ENCODE measurements at regions not wholly inside any gene's neighbourhood (a gene's known extent, or its start where the extent isn't known, plus 50 kb on each side); places are given as distances from the start of the nearest gene placed in this dataset.

DNA sequence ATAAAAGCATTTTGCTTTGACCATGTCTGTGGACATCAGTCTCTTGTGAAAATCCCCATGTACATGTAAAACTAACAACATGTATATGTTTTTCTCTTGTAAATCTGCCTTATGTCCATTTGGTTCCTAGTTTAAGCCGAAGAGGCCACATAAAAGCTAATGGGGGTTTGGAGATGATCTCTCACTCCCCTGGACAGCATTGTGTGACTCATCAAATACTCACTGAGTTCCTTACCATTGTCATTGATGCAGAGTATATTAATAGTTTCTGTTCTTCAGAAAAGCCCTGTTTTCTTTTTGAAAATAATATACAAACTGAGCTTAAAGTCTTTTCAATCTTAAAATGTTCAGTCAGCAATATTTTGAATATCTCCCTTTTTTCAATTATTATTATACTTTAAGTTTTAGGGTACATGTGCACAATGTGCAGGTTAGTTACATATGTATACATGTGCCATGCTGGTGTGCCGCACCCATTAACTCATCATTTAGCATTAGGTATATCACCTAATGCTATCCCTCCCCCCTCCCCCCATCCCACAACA is 536.7 kb upstream of the HTR2A start:
- DNase-seq (ENCODE audit: low spot score) = peak; percentile 14

DNA sequence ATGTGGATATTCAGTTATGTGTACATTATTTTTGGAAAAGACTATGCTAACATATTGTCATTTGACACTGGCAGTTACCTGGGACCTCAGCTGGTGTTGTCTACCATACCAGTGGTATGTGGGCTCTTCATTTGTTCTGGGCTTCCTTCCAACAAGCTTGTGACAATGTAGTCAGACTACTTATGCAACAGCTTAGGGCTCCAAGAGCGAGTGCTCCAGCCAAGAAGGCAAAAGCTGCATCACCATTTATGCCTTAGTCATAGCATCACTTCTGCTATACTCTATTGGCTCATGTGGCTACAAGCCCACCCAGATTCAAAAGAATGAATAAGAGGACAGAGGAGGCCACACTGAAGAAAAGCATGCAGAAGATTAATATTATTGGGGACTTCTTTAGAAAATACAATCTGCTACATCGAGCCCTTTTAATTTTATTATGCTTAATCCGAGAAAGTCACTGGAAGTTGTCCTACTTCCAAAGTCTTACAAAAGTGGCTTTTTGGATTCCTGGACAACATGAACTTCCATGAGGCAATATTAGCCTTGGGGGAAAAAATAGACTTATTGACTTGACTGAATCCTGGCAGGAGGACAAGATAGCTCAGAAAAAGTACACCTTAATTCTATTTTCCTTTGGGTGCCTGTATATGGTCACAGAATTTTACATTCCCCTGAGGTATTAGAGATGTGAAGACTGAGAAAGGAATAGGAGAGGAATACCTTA is 529.4 kb upstream of the HTR2A start:
- DNase-seq (ENCODE audit: low spot score) = peak; percentile 67

- no peak for DNase-seq (ENCODE audit: low spot score)
These were observed 524.7 kb upstream of the HTR2A start for GRCh38 chr13:47421525-47421924.

DNA sequence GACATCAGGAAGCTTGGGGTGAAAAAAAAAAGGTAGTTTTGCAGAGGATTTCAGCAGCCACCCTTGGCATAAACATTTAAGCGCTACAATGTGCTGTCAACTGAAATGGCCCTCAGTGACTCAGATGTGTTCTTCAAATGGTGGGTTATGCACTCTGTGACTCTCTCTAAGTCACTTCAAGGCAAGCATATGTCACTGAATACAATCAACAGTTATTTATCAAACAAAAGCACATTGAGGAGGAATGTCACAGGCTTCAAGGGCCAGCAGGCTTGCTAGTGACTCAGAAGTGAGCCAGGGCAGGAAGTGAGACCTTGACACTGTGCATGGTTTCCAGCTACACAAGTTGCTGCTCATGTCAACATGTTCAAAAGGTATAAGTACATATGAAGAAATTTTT is 523.7 kb upstream of the HTR2A start:
- peak; percentile 86 for DNase-seq (ENCODE audit: low spot score)

- no peak for DNase-seq (ENCODE audit: low spot score)
These were observed 523.2 kb upstream of the HTR2A start for GRCh38 chr13:47420020-47420419.

DNA sequence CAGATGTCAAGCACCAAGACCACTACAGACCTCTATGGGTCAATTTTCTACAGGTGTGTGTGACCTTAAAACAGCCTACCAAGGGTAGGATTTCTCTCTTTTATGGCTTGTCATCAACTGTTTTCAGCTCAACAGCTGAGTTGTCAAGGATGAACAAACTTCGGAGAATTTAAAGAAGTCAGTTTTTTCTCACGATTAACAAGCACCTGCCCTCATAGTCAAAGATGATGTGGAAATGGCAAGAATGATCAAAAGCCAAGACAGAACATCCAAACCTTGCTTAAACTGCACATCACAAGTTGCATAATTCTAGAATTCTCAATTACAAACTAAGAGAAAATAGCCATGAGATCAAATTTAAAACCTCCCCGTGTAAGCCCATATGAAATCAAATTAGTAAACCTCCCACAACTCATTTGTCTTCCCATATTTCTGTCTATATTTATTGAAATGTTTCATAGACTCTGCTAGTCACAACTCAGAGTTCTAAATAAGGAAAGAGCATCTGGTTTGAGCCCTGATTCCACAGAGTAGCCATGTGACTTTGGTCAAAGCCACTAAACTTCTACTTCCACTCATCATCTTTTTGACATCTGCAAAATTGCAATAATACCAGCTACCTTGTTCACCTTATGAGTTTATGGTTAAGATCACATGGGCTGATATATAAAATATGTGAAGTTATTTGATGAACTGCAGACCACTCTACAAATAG is 521.5 kb upstream of the HTR2A start:
- DNase-seq (ENCODE audit: low spot score) = no peak

DNA sequence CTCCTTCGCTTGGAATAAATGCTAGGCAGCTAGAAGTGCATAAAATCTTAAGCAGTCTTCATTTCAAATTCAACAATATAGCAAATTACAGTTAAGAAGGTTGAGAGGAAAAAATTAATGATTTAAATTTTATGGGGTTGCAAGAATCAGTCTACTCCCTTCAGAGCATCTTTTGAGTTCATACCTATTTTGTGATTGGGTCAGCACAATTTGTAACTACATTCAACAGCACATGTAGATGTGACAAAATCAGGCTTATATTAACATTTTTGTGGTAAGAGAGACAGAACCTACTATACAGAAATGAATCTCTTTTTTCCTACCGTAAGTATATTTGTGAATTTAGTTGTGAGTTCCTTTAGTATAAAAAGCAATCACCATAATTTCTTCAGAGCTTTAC is 520.6 kb upstream of the HTR2A start:
- no peak for DNase-seq (ENCODE audit: low spot score)

GRCh38 chr13:47415048-47415447 is 518.2 kb upstream of the HTR2A start:
- DNase-seq (ENCODE audit: low spot score) = no peak

GRCh38 chr13:47413526-47413925 is 516.7 kb upstream of the HTR2A start:
- no peak for DNase-seq (ENCODE audit: low spot score)

DNA sequence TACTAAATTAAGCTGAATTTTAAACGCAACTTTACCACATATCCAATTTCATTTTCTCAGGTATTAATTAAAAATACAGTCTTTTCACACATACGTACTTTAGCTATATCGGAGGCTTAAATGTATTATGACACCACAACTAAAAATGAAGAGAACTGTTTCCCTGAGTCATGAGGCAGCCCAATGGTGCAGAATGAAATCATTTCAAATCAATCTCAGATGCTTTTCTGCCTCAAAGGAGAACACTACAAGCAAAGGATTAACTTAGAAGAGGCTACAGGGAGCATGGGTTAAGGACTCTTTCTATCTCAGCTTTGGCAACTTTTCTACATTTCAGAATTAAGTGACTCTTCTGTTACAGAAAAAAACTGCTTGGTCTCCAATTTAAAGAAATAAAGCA is 516.3 kb upstream of the HTR2A start:
- no peak for DNase-seq (ENCODE audit: low spot score)

DNA sequence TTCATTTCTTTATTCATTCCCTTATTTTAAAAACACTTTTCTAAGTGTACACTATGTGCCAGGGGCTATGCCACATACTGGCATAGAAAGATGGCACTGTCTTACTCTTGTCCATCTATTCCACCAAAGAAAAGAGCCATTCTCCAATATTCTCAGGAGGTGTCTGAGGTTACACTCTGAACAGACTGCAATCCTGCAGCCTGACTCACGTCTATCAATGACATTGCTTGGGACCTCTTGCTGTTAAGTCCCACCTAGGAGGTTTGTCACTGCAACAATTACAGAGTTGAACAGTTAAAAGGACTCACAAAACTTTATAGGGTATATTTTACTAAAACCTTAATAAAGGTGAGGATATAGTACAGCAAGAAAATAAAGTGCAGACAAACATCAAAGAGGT is 512.9 kb upstream of the HTR2A start:
- peak; percentile 23 for DNase-seq (ENCODE audit: low spot score)

DNA sequence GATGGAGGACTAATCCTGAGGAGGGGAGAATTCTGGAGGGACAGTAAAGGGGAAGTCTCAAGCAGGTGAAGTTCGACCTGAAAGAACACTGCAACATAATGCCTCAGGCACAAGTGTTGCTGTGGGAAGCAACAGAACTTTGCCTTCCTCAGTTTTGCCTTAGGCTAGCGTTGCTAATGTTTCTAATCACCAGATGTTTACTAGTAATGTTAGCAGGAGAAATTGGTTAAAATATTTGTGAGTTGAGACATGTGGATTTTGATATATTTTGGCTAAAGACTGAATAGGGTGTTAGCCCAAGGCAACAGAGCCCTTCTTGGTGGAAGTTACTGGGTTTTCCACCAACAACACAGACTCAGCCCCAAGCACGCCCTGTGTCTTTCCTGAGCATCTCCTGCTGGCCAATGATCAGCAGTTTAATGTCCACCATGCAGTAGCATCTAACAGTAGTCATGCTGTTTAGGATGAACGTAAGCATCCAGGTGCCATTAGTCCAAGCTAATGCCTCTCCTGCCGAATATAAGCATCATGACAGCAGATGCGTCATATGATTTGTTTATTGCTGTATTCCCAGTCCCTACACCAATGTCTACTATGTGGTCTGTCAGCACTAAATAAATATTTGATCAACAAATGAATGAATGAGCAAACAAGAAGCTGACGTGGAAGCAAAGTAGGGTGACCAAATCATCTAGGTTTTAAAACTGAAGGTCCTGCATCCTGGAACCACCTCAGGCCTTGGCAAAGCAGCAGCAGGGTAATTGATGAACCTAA is 511.9 kb upstream of the HTR2A start:
- DNase-seq (ENCODE audit: low spot score) = no peak

GRCh38 chr13:47407808-47408207 is 511.0 kb upstream of the HTR2A start:
- DNase-seq (ENCODE audit: low spot score) = no peak

DNA sequence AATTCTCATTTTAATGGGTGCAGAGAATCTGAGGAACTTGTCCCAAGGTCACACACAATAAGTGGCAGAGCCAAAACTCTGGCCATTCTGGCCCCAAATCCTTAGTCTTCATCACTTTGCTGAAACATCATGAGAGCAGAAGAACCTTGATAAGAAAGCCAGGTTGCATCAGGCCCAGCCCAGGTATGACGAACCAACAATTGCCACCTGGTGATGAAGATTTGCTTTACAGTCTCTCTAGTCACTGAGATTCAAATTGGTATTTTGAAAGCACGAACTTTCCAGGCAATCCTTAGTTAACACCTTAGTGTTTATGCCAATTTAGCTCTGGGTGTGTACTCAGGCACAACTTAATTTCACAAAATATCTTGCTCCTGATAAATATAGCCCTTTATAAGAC is 502.7 kb upstream of the HTR2A start:
- DNase-seq (ENCODE audit: low spot score) = no peak

DNA sequence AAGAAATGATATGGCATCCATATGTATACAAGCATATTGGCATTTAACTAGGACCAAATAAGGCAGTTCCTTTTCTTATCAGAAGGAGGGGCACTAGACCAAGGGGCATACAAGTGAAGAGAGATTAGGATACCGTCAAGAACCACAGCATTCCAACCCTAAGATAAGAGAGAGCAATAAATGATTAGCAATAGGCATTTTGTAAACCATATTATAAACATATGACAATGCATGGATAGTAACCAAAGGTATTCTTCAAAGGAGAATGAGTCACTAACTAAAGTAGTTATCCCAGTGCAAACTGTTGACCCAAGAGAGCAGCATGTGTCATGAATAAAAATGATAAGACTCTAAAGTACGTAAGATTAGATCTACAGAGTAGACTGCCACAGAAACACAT is 500.9 kb upstream of the HTR2A start:
- no peak for DNase-seq (ENCODE audit: low spot score)

GRCh38 chr13:47396915-47397314 is 500.1 kb upstream of the HTR2A start:
- DNase-seq (ENCODE audit: low spot score) = no peak

DNA sequence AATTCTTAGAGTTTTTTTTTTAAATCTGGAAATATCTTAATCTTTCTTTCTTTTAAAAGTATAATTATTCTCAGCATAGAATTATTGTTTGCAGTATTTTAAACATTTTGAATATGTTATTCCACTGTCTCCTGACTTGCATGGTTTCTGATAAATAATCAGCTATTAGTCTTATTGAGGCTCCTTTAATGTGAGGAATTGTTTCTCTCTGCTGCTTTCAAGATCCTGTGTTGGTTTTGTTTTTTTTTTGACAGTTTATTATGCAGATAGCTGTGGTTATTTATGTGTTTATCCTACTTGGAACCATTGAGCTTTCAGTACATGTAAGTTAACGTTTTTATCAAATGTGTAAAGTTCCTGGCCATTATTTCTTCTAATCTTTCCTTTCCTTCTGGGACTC is 477.9 kb upstream of the HTR2A start:
- no peak for DNase-seq (ENCODE audit: low spot score)

- no peak for DNase-seq (ENCODE audit: low spot score)
These were observed 475.9 kb upstream of the HTR2A start for GRCh38 chr13:47372751-47373150.

DNA sequence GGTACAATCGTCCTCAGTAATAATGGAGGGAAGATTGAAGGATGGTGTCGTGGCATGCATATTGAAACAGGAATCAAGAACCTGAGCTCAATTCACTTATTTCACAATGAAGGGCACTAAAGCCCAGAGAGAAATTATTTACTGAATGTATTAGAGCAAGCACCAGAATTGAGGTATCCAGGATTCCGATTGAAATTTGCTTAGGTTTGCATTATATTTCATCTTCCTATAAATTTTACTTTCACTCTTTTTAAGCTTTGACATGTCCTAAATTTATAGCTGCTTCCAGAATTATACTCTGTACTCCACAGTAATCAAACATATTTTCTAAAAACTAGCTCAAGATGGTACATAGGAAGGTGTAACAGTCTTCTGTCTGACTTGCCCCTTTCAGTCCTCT is 454.9 kb upstream of the HTR2A start:
- DNase-seq (ENCODE audit: low spot score) = no peak

- DNase-seq (ENCODE audit: low spot score) = no peak
These were observed 453.7 kb upstream of the HTR2A start for GRCh38 chr13:47350334-47351124.

DNA sequence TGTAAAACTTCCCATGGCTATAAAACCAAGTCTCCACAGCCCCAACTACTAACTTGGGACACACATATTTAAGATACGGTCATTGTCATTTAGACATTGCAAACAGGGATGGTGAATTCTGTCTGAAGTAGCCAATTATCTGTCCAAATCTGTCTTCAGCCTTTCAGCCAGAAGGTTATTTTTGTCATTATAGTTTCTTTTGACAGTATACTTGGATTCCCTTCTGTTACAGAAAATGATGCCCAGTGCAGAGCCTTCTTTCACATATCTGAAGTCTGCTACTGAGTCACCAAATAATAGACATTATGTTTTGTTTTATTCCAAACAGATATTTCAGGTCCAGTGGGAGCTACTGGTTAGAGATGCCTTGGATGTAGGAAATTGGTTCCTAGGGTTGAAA is 452.4 kb upstream of the HTR2A start:
- no peak for DNase-seq (ENCODE audit: low spot score)
